ENCODE measurements at regions not wholly inside any gene's neighbourhood (a gene's known extent, or its start where the extent isn't known, plus 50 kb on each side); places are given as distances from the start of the nearest gene placed in this dataset.

- TF ChIP-seq, protein P1, sequence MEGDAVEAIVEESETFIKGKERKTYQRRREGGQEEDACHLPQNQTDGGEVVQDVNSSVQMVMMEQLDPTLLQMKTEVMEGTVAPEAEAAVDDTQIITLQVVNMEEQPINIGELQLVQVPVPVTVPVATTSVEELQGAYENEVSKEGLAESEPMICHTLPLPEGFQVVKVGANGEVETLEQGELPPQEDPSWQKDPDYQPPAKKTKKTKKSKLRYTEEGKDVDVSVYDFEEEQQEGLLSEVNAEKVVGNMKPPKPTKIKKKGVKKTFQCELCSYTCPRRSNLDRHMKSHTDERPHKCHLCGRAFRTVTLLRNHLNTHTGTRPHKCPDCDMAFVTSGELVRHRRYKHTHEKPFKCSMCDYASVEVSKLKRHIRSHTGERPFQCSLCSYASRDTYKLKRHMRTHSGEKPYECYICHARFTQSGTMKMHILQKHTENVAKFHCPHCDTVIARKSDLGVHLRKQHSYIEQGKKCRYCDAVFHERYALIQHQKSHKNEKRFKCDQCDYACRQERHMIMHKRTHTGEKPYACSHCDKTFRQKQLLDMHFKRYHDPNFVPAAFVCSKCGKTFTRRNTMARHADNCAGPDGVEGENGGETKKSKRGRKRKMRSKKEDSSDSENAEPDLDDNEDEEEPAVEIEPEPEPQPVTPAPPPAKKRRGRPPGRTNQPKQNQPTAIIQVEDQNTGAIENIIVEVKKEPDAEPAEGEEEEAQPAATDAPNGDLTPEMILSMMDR (IDR thresholded peaks at IDR 0.05; ENCODE audit: control extremely low read depth in 1 of 3, insufficient read depth in 1 of 3, low read depth in 1 of 3, low read length in 3 of 3): no peak
- TF ChIP-seq RFX5 (IDR thresholded peaks at IDR 0.05; ENCODE audit: borderline replicate concordance, low read depth, low read length): no peak
Measured at GRCh38 chr7:46716926-46717325, 795.9 kb upstream of the IGFBP3 start (continued).

Measured in H1 (cell line).